Stimulated activated naive CD8-positive, alpha-beta T cell treated with anti-CD3 and anti-CD28 coated beads, Interleukin-15, Interleukin-2, amounts not matched to agents 100 U/mL and 50 U/mL, for 24 hours (primary cell): ENCODE measurements at regions not wholly inside any gene's neighbourhood (a gene's known extent, or its start where the extent isn't known, plus 50 kb on each side); places are given as distances from the start of the nearest gene placed in this dataset.

Source experiments
- ATAC-seq: fragments of 150-1000 bp; cut with Tn5 transposase; one replicate; pipeline ENCODE4 v1.10.0; 2021
- DNase-seq: peaks from one replicate; pipeline ENCODE4 v3.0.0; 2021

GRCh38 chrX:6694221-6694620 is 159.3 kb upstream of the VCX3A start:
- ATAC-seq (no peak), DNase-seq (no peak)

- no peak for ATAC-seq
- no peak for DNase-seq
Measured at GRCh38 chrX:6693051-6693450, 158.1 kb upstream of the VCX3A start.

GRCh38 chrX:6685489-6685888 is 150.6 kb upstream of the VCX3A start:
- DNase-seq (no peak), ATAC-seq (no peak)

GRCh38 chrX:6683353-6683752 is 148.4 kb upstream of the VCX3A start:
- no peak for DNase-seq
- no peak for ATAC-seq

GRCh38 chrX:6681521-6682145 is 146.7 kb upstream of the VCX3A start:
- DNase-seq (no peak), ATAC-seq (no peak)

GRCh38 chrX:6679988-6680387 is 145.1 kb upstream of the VCX3A start:
- no peak for DNase-seq
- no peak for ATAC-seq

GRCh38 chrX:6679550-6679949 is 144.6 kb upstream of the VCX3A start:
- ATAC-seq (no peak), DNase-seq (no peak)

- DNase-seq (no peak), ATAC-seq (no peak)
Measured at GRCh38 chrX:6678313-6678712, 143.4 kb upstream of the VCX3A start.

- DNase-seq (no peak), ATAC-seq (no peak)
Measured at GRCh38 chrX:6674734-6675133, 139.8 kb upstream of the VCX3A start.

- DNase-seq (no peak), ATAC-seq (no peak)
Measured at GRCh38 chrX:6667048-6667768, 132.3 kb upstream of the VCX3A start.

- ATAC-seq (no peak), DNase-seq (no peak)
Measured at GRCh38 chrX:6666624-6667023, 131.7 kb upstream of the VCX3A start.

- DNase-seq (no peak), ATAC-seq (no peak)
Measured at GRCh38 chrX:6661736-6662135, 126.8 kb upstream of the VCX3A start.

- no peak for ATAC-seq
Measured at GRCh38 chrX:6660567-6661264, 125.8 kb upstream of the VCX3A start.

GRCh38 chrX:6645216-6645615 is 110.3 kb upstream of the VCX3A start:
- DNase-seq (no peak), ATAC-seq (no peak)

More at GRCh38 chrX:6660567-6661264, 125.8 kb upstream of the VCX3A start:
- no peak for DNase-seq

- DNase-seq (peak; percentile 2), ATAC-seq (no peak)
Measured at GRCh38 chrX:6644411-6644810, 109.5 kb upstream of the VCX3A start.

GRCh38 chrX:6640727-6641126 is 105.8 kb upstream of the VCX3A start:
- ATAC-seq (no peak), DNase-seq (no peak)

- ATAC-seq: no peak
- DNase-seq: no peak
Measured at GRCh38 chrX:6614506-6614905, 79.6 kb upstream of the VCX3A start.

- ATAC-seq: no peak
- no peak for DNase-seq
Measured at GRCh38 chrX:6599230-6599860, 64.4 kb upstream of the VCX3A start.
